Stimulated activated naive CD8-positive, alpha-beta T cell treated with anti-CD3 and anti-CD28 coated beads, Interleukin-15, Interleukin-2, amounts not matched to agents 100 U/mL and 50 U/mL, for 24 hours (primary cell): ENCODE measurements at regions not wholly inside any gene's neighbourhood (a gene's known extent, or its start where the extent isn't known, plus 50 kb on each side); places are given as distances from the start of the nearest gene placed in this dataset.
A peak's percentile ranks its signal among the peaks of the same experiment; 100 is the strongest.
"Not testable (repeated sequence)": the region's sequence is repeated elsewhere in the genome, so short reads cannot be mapped to it uniquely, and the experiment has no call there.

Experiments
- ATAC-seq: fragments of 150-1000 bp; cut with Tn5 transposase; one replicate; pipeline ENCODE4 v1.10.0; 2021
- DNase-seq: peaks from one replicate; pipeline ENCODE4 v3.0.0; 2021

GRCh38 chr6:141877275-141877983 is 255.3 kb upstream of the GJE1 start:
- DNase-seq (no peak), ATAC-seq (no peak)

GRCh38 chr6:141874930-141875602 is 257.7 kb upstream of the GJE1 start:
- DNase-seq (no peak), ATAC-seq (no peak)

- not testable (repeated sequence) for DNase-seq, ATAC-seq
These were observed 263.2 kb upstream of the GJE1 start for GRCh38 chr6:141869509-141869908.

- ATAC-seq (no peak), DNase-seq (no peak)
These were observed 265.0 kb upstream of the GJE1 start for GRCh38 chr6:141867767-141868166.

- ATAC-seq (no peak), DNase-seq (no peak)
These were observed 265.8 kb upstream of the GJE1 start for GRCh38 chr6:141866731-141867497.

GRCh38 chr6:141851063-141851462 is 281.7 kb upstream of the GJE1 start:
- ATAC-seq (no peak), DNase-seq (no peak)

GRCh38 chr6:141848029-141848890 is 284.5 kb upstream of the GJE1 start:
- ATAC-seq = peak; percentile 55
- DNase-seq = no peak

- DNase-seq (no peak), ATAC-seq (no peak)
These were observed 286.1 kb upstream of the GJE1 start for GRCh38 chr6:141846639-141847038.

- DNase-seq (no peak), ATAC-seq (no peak)
These were observed 289.4 kb upstream of the GJE1 start for GRCh38 chr6:141843178-141843834.

GRCh38 chr6:141833001-141833655 is 299.6 kb upstream of the GJE1 start:
- ATAC-seq (no peak), DNase-seq (no peak)

- ATAC-seq (no peak), DNase-seq (no peak)
These were observed 302.2 kb upstream of the GJE1 start for GRCh38 chr6:141830530-141830929.

- DNase-seq (no peak), ATAC-seq (no peak)
These were observed 303.0 kb upstream of the GJE1 start for GRCh38 chr6:141829566-141830360.

- DNase-seq = no peak
- ATAC-seq = no peak
These were observed 308.4 kb upstream of the GJE1 start for GRCh38 chr6:141824350-141824749.

- ATAC-seq, DNase-seq: not testable (repeated sequence)
These were observed 317.7 kb upstream of the GJE1 start for GRCh38 chr6:141815039-141815438.

GRCh38 chr6:141809901-141810300 is 322.8 kb upstream of the GJE1 start:
- DNase-seq (no peak), ATAC-seq (no peak)

GRCh38 chr6:141808662-141809061 is 324.1 kb upstream of the GJE1 start:
- no peak for DNase-seq
- ATAC-seq = no peak

- DNase-seq, ATAC-seq: not testable (repeated sequence)
These were observed 331.8 kb upstream of the GJE1 start for GRCh38 chr6:141800973-141801372.

GRCh38 chr6:141790921-141791320 is 341.8 kb upstream of the GJE1 start:
- ATAC-seq = no peak
- DNase-seq = no peak

- DNase-seq = no peak
- ATAC-seq = no peak
These were observed 344.6 kb upstream of the GJE1 start for GRCh38 chr6:141788096-141788495.

- DNase-seq (no peak), ATAC-seq (no peak)
These were observed 349.1 kb upstream of the GJE1 start for GRCh38 chr6:141783585-141783984.
